ENCODE measurements at regions not wholly inside any gene's neighbourhood (a gene's known extent, or its start where the extent isn't known, plus 50 kb on each side); places are given as distances from the start of the nearest gene placed in this dataset.

DNA sequence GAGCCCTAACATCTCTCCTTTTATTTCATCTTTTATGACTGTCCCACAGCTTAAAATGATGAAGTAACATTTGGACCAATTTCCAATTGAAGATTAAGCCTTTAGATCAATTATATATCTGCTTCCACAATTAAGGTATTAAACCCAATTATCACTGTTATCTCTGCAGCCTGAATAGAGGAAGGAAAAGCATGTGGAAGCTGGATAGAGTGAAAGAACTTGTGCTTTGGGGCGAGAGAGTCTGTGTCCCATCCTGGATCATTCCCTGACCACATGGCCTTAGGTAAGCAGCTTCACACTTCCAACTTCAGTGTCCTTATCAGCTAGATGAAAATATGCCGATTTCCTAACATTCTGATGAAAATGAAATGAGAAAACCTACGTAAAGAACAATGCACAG lies 61.4 kb upstream of the TSPAN8 start:
- WGBS, 3 donors, result 73 to 85% (median 85%) methylated on average over 3 of the region's 3 CpGs
- DNase-seq, result no peak
- Histone ChIP-seq H3K9me3 (ENCODE audit: control insufficient read depth in 2 of 2, insufficient read depth in 1 of 2, low read depth in 1 of 2, low read length in 1 of 2) (no peaks in the 10 kb centered on the region), H3K4me3 (ENCODE audit: low read depth in 1 of 3, low read length in 3 of 3) (no peak overlapping the region), H3K27me3 (ENCODE audit: control insufficient read depth in 3 of 3, insufficient read depth in 3 of 3, low read length in 3 of 3) (no peaks in the 10 kb centered on the region), H3K27ac (ENCODE audit: low read depth in 1 of 3, low read length in 2 of 3) (no peak overlapping the region), H3K4me1 (ENCODE audit: control insufficient read depth in 3 of 3, insufficient read depth in 2 of 3, low read depth in 1 of 3, low read length in 2 of 3) (peaks cover 0 to 27% (median 4%) of the 10 kb centered on the region in 3 donors), H3K36me3 (ENCODE audit: control insufficient read depth in 3 of 3, insufficient read depth in 2 of 3, low read depth in 1 of 3, low read length in 3 of 3) (no peaks in the 10 kb centered on the region)
- no peak for FAIRE-seq

DNA sequence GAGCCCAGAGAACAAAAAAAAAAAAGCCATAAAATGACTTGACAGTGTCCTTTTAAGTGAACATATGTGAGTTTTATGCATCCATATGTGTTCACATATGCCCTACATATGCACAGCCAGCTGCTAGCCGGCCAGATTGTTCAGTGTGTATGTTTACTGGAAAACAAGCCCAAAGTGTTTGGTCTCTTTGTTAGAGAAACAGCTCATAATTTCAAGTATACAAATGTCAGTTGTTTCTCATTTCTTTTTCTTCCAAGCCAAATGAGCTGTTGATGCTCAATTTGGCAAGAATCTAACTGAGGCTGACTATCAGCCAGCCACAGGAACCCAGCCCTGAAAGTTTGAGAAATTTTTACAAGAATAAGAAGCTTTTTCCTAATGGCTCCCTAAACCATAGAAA lies 60.8 kb upstream of the TSPAN8 start:
- no peak for FAIRE-seq
- no peak overlapping the region for H3K4me3 ChIP-seq (ENCODE audit: low read depth in 1 of 3, low read length in 3 of 3)
- H3K27me3 ChIP-seq (ENCODE audit: control insufficient read depth in 3 of 3, insufficient read depth in 3 of 3, low read length in 3 of 3), result no peaks in the 10 kb centered on the region
- H3K4me1 ChIP-seq (ENCODE audit: control insufficient read depth in 3 of 3, insufficient read depth in 2 of 3, low read depth in 1 of 3, low read length in 2 of 3), result peaks cover 0 to 32% (median 4%) of the 10 kb centered on the region in 3 donors
- DNase-seq, result no peak
- 61 to 77% (median 72%) methylated on average over 1 of the region's 1 CpG for WGBS, 3 donors
- H3K36me3 ChIP-seq (ENCODE audit: control insufficient read depth in 3 of 3, insufficient read depth in 2 of 3, low read depth in 1 of 3, low read length in 3 of 3), result no peaks in the 10 kb centered on the region
- no peaks in the 10 kb centered on the region for H3K9me3 ChIP-seq (ENCODE audit: control insufficient read depth in 2 of 2, insufficient read depth in 1 of 2, low read depth in 1 of 2, low read length in 1 of 2)
- no peak overlapping the region for H3K27ac ChIP-seq (ENCODE audit: low read depth in 1 of 3, low read length in 2 of 3)

GRCh38 chr12:71216725-71217579 lies 59.2 kb upstream of the TSPAN8 start:
- Histone ChIP-seq H3K4me1 (ENCODE audit: control insufficient read depth in 3 of 3, insufficient read depth in 2 of 3, low read depth in 1 of 3, low read length in 2 of 3) (peaks cover 0 to 32% (median 4%) of the 10 kb centered on the region in 3 donors), H3K9me3 (ENCODE audit: control insufficient read depth in 2 of 2, insufficient read depth in 1 of 2, low read depth in 1 of 2, low read length in 1 of 2) (no peaks in the 10 kb centered on the region), H3K27me3 (ENCODE audit: control insufficient read depth in 3 of 3, insufficient read depth in 3 of 3, low read length in 3 of 3) (no peaks in the 10 kb centered on the region), H3K4me3 (ENCODE audit: low read depth in 1 of 3, low read length in 3 of 3) (no peak overlapping the region), H3K27ac (ENCODE audit: low read depth in 1 of 3, low read length in 2 of 3) (peak overlapping the region; percentile 14 to 61 (median 36)), H3K36me3 (ENCODE audit: control insufficient read depth in 3 of 3, insufficient read depth in 2 of 3, low read depth in 1 of 3, low read length in 3 of 3) (no peaks in the 10 kb centered on the region)
- FAIRE-seq, result no peak
- DNase-seq, result peak; percentile 77 to 78
- 22 to 41% (median 30%) methylated on average over 4 of the region's 4 CpGs for WGBS, 3 donors

DNA sequence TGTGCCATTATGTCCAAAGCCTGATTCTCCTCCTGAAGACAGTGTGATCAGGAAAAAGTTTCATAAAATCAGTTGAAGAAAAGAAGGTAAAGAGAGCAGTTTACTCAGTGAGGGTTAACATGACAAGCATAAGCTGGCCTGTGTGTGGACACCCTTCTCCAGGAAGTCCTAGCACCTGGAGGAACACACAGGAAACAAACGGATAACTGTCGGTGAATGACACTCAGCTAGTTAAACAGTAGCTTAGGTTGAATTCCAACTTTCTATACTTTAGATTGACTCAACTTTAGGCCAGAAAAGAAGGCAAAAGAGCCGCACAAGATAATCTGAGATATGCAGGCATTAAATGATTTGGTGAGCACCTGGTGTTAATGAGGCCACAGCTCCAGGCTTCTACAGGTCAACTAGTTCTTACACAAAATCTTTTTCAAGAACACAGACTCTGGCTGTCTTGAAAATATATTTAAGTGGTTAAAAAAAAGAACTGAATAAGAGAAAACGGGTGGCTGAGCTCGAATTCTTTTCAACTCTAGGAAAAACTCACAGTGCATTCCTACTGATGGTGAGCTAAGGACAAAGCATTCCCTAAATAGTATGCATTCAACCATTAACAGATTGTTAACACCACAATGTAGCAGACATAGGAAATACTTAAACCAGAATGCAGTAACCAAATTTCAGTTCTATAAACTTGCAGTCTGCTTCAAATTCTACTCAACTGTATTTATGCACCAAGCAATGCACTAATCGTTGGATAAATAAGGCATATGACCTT lies 56.9 kb upstream of the TSPAN8 start:
- Histone ChIP-seq H3K27ac (ENCODE audit: low read depth in 1 of 3, low read length in 2 of 3) (peak overlapping the region in 2 of 3 donors; percentile 39 to 73), H3K9me3 (ENCODE audit: control insufficient read depth in 2 of 2, insufficient read depth in 1 of 2, low read depth in 1 of 2, low read length in 1 of 2) (no peaks in the 10 kb centered on the region), H3K4me1 (ENCODE audit: control insufficient read depth in 3 of 3, insufficient read depth in 2 of 3, low read depth in 1 of 3, low read length in 2 of 3) (peaks cover 0 to 32% (median 4%) of the 10 kb centered on the region in 3 donors), H3K4me3 (ENCODE audit: low read depth in 1 of 3, low read length in 3 of 3) (no peak overlapping the region), H3K36me3 (ENCODE audit: control insufficient read depth in 3 of 3, insufficient read depth in 2 of 3, low read depth in 1 of 3, low read length in 3 of 3) (no peaks in the 10 kb centered on the region), H3K27me3 (ENCODE audit: control insufficient read depth in 3 of 3, insufficient read depth in 3 of 3, low read length in 3 of 3) (no peaks in the 10 kb centered on the region)
- FAIRE-seq (no peak), DNase-seq (peak; percentile 74 to 77)
- WGBS, 3 donors, result 13 to 40% (median 26%) methylated on average over 6 of the region's 6 CpGs

DNA sequence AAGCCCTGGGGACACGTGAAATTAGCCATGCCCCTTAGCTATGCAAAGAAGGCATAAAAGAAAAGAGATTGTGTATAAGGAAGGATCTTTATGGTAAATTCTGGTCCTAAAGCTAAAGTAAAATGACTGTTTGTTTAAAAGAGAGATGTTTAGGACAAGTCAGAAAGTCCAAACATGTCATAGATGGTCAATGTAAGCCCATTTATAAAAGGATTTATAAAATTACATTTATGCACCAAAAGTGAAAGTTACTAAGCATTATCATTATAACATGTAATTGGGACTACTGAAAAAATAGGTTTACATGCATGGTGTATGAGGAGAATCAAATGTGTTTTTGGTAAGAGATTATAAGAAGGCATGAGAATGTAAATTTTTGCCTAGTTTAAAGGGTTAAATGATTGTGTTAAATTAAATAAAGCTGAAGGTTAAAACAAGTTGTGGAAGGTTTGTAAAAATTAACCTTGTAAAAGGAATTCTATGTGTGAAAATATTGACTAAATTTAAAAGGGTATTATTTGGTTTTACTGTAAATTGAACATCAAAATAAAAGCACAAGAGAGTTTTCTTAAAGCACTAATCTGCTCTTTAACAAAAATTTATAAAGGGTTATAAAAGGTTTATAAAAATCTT lies 50.4 kb upstream of the TSPAN8 start:
- H3K4me3 ChIP-seq (ENCODE audit: low read depth in 1 of 3, low read length in 3 of 3), result no peak overlapping the region
- H3K27me3 ChIP-seq (ENCODE audit: control insufficient read depth in 3 of 3, insufficient read depth in 3 of 3, low read length in 3 of 3), result no peaks in the 10 kb centered on the region
- no peak for DNase-seq
- no peaks in the 10 kb centered on the region for H3K4me1 ChIP-seq (ENCODE audit: control insufficient read depth in 3 of 3, insufficient read depth in 2 of 3, low read depth in 1 of 3, low read length in 2 of 3)
- no peaks in the 10 kb centered on the region for H3K36me3 ChIP-seq (ENCODE audit: control insufficient read depth in 3 of 3, insufficient read depth in 2 of 3, low read depth in 1 of 3, low read length in 3 of 3)
- 34 to 44% (median 35%) methylated on average over 1 of the region's 1 CpG for WGBS, 3 donors
- FAIRE-seq, result no peak
- peaks cover 0 to 7% of the 10 kb centered on the region in 2 donors for H3K9me3 ChIP-seq (ENCODE audit: control insufficient read depth in 2 of 2, insufficient read depth in 1 of 2, low read depth in 1 of 2, low read length in 1 of 2)
- H3K27ac ChIP-seq (ENCODE audit: low read depth in 1 of 3, low read length in 2 of 3), result no peak overlapping the region
